Neural cell (in vitro differentiated cells): ENCODE measurements at regions not wholly inside any gene's neighbourhood (a gene's known extent, or its start where the extent isn't known, plus 50 kb on each side); places are given as distances from the start of the nearest gene placed in this dataset.
"Not testable (repeated sequence)": the region's sequence is repeated elsewhere in the genome, so short reads cannot be mapped to it uniquely, and the experiment has no call there.

Source experiments
- EP300 ChIP-seq: fragments of 450-650 bp; conservative IDR thresholded peaks from 2 replicates; pipeline ENCODE4 v1.6.1; 2014; ENCODE audit warnings: antibody characterized with exemption, mild to moderate bottlenecking, moderate library complexity; ENCODE audit not compliant: poor library complexity, severe bottlenecking
- EZH2 ChIP-seq: fragments of 200-600, 300-800 bp; shearing (Covaris generic), sonication (generic); IDR thresholded peaks from 2 replicates; pipeline ENCODE4 v1.6.1; 2014; ENCODE audit warnings: antibody characterized with exemption, low read length, borderline replicate concordance, mild to moderate bottlenecking; ENCODE audit not compliant: insufficient read depth, poor library complexity, severe bottlenecking
- RAD21 ChIP-seq: fragments of 450-650 bp; conservative IDR thresholded peaks from 2 replicates; pipeline ENCODE4 v1.6.1; 2014; ENCODE audit warnings: antibody characterized with exemption, mild to moderate bottlenecking, moderate library complexity
- SMC3 ChIP-seq: fragments of 450-650 bp; conservative IDR thresholded peaks from 2 replicates; pipeline ENCODE4 v1.6.1; 2014; ENCODE audit warnings: antibody characterized with exemption, mild to moderate bottlenecking, moderate library complexity; ENCODE audit not compliant: poor library complexity
- TAF1 ChIP-seq: IDR thresholded peaks from 2 replicates; pipeline ENCODE4 v1.6.1; 2012; ENCODE audit warnings: low read depth
- TF ChIP-seq, protein P1 (sequence below): fragments of 450-650 bp; IDR thresholded peaks from 2 replicates; pipeline ENCODE4 v1.5.1; 2014; ENCODE audit warnings: antibody characterized with exemption, mild to moderate bottlenecking, moderate library complexity; ENCODE audit not compliant: poor library complexity, severe bottlenecking

DNA sequence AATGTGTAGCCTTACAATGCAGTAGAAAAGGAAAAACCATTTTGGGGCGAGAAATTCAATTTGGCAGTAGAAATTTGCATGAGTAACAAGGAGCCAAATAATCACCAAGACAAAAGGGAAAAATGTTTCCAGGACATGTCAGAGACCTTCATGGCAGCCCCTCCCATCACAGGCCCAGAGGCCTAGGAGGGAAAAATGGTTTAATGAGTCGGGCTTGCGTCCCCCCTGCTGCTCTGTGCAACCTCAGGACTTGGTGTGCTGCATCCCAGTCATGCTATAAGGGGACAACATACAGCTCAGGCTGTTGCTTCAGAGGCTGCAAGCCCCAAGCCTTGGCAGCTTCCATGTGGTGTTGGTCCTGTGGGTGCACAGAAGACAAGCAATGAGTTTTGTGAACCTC lies 626.4 kb downstream of the TLE1 start:
- not testable (repeated sequence) for TF ChIP-seq EZH2, RAD21, TAF1, SMC3, EP300
- TF ChIP-seq, protein P1, sequence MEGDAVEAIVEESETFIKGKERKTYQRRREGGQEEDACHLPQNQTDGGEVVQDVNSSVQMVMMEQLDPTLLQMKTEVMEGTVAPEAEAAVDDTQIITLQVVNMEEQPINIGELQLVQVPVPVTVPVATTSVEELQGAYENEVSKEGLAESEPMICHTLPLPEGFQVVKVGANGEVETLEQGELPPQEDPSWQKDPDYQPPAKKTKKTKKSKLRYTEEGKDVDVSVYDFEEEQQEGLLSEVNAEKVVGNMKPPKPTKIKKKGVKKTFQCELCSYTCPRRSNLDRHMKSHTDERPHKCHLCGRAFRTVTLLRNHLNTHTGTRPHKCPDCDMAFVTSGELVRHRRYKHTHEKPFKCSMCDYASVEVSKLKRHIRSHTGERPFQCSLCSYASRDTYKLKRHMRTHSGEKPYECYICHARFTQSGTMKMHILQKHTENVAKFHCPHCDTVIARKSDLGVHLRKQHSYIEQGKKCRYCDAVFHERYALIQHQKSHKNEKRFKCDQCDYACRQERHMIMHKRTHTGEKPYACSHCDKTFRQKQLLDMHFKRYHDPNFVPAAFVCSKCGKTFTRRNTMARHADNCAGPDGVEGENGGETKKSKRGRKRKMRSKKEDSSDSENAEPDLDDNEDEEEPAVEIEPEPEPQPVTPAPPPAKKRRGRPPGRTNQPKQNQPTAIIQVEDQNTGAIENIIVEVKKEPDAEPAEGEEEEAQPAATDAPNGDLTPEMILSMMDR = not testable (repeated sequence)
